ENCODE measurements at regions not wholly inside any gene's neighbourhood (a gene's known extent, or its start where the extent isn't known, plus 50 kb on each side); places are given as distances from the start of the nearest gene placed in this dataset.

DNA sequence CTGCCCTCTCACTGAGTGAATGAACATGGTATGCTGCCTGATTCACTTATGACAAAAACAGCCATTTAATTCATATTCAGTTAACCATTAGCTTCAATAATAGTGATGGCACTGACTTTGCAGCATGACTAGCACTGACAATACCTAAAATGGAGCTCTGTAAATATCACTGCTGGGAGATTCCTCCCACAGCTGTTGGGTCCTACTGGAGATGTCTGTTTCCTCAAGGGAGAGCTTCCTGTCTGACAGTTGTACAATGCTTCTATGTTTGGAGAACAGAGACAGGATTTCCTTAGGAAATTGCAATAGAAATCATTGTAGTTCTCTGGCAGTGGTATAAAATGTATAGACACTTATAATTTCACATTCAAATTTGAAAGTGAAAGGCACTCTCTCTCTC, 695.9 kb upstream of the CDH8 start:
- TF ChIP-seq, protein P1, sequence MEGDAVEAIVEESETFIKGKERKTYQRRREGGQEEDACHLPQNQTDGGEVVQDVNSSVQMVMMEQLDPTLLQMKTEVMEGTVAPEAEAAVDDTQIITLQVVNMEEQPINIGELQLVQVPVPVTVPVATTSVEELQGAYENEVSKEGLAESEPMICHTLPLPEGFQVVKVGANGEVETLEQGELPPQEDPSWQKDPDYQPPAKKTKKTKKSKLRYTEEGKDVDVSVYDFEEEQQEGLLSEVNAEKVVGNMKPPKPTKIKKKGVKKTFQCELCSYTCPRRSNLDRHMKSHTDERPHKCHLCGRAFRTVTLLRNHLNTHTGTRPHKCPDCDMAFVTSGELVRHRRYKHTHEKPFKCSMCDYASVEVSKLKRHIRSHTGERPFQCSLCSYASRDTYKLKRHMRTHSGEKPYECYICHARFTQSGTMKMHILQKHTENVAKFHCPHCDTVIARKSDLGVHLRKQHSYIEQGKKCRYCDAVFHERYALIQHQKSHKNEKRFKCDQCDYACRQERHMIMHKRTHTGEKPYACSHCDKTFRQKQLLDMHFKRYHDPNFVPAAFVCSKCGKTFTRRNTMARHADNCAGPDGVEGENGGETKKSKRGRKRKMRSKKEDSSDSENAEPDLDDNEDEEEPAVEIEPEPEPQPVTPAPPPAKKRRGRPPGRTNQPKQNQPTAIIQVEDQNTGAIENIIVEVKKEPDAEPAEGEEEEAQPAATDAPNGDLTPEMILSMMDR (IDR thresholded peaks at IDR 0.05): no peak

DNA sequence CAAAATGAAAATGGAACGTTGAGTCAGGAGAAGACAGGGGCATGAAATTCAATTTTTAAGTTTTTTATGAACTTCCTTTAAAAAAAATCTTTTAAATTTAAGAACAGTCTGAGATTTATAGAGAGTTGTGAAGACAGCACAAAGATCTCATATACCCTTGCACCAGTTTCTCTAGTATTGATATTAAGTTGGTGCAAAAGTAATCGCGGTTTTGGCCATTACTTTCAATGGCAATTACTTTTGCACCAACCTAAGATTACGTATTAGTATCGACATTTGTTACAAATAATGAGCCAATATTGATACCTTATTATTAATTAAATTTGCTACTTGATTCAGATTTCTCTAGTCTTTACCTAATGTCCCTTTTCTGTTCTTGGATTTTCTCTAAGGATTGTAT, 684.4 kb upstream of the CDH8 start:
- TF ChIP-seq, protein P1 (IDR thresholded peaks at IDR 0.05): no peak

DNA sequence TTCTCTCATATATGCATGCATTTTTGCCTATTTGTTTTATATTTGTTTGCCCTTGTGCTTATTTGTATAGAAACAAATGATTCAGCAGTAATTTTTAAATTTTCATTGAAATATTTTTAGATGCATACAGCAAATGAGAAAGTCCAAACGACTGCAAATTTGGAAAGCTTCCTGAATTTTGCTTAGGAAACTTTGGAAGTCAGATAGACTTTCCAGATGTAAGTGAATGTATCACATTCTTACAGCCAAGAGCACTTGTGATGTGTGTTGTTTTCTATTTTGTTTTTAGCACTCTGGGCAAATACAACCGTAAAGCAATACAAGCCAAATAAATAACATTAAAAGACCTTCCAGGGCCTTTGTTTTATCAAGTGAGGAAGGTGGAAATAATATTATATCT, 680.8 kb upstream of the CDH8 start:
- TF ChIP-seq, protein P1 (IDR thresholded peaks at IDR 0.05): no peak

DNA sequence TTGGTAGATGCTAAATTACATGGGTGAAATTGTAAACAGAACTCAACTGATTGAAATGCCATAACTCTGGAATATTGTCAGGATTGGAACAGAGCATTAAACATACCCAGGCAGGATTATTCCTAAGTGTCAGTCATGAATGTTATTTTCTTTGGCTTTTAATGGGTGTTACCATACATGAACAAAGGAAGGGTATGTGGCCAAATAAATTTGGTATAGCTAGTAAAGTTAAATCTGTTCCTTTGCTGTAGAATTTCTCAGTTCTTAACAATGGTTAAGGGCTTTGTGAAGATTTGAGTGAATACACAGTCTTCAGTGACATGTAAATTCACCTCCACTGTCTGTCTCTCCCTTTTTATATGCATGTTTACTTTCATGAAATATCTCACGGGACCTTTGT, 679.5 kb upstream of the CDH8 start:
- TF ChIP-seq, protein P1 (IDR thresholded peaks at IDR 0.05): no peak

DNA sequence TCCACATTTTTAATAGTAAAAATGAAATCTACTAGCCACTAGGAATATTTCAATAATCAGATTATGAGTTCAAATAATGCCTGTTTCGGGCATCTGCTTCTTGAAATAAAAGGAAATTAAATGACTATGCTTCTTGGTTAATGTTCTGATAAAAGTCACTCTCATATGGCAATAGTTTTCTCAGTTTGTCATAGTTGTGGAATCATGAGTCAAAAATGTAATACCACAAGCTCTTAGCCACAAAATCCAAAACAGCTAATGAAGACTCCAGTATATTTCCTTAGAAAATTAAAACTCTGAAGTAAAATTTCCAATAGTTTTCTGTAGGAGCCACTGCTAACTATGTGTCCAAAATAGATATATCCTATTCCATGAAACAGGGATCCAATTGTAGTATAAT, 676.3 kb upstream of the CDH8 start:
- TF ChIP-seq, protein P1 (IDR thresholded peaks at IDR 0.05): no peak

DNA sequence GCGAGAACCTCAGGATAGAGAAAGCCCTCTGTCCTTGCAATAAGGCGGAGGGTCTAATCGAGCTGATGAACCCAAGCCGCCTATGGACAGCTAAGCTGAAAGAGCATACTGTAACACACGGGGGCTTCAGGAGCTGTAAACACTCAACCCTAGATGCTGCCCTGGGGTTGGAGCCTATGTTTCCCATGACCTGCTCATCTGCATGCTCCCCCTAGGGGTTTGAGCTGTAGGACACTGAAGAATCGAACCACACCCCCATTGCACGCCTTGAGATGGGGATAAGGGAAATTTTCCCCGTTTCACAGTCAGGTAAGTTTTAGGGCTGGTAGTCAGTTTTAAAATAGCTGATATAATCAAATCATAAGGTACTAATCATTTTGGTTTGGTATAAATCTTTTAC, 675.6 kb upstream of the CDH8 start:
- TF ChIP-seq, protein P1 (IDR thresholded peaks at IDR 0.05): no peak

DNA sequence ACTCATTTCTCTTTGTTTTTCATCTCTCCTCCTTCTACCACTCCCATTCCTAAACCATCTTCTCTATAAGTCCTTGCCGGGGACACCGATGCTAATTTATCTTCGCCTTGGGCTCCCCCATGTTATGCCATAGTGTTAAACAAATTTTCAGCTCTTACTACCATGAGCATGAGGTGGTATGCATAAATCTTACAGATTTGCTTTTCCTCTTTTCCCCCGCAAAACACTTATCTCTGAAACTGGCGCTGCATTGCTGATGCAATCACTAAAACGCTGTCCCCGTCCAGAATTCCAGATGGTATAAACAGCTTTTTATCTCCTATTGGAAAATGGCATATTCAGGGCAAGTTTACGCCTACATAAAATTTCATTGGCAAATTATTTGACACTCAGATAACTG, 673.6 kb upstream of the CDH8 start:
- TF ChIP-seq, protein P1 (IDR thresholded peaks at IDR 0.05): no peak

DNA sequence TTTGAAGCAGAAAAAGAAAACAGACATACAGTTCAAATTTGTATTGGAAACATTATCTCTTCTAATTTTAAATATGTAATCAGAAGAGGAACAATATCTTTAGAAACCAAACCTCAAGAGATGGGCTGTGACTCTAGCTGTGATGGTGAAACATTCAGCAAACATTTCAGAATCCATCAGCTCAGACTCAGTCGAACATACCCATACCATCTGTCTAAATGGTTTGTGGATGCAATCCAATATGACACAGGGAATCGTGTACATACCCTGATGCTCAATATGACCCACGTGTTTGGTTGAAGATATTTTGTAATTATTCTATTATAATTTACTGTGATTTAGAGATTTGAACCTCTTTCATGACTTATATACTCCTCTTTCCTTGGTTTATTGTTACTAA, 665.2 kb upstream of the CDH8 start:
- TF ChIP-seq, protein P1 (IDR thresholded peaks at IDR 0.05): no peak
